ENCODE measurements at regions not wholly inside any gene's neighbourhood (a gene's known extent, or its start where the extent isn't known, plus 50 kb on each side); places are given as distances from the start of the nearest gene placed in this dataset.
"Not testable (repeated sequence)": the region's sequence is repeated elsewhere in the genome, so short reads cannot be mapped to it uniquely, and the experiment has no call there.

DNA sequence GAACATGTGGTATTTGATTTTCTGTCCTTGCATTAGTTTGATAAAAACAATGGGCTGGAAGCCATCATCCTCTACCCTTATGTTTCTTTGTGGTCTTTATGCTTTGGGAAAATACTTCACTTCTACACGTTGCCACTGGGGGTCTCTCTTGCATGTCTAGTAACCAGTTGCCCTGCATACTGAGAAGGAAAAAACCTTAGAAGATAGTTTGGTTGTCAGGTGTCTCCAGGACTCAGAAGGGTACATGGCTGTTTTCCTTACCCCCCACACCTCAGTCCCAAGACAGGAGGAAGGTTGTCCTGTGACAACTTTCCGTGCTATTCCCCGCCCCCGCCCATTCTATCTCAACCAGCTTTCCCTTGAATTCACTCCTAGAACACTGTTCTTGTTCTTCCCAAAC, 62.1 kb upstream of the LANCL3 start:
- DNase-seq: no peak
- TF ChIP-seq, protein P1, sequence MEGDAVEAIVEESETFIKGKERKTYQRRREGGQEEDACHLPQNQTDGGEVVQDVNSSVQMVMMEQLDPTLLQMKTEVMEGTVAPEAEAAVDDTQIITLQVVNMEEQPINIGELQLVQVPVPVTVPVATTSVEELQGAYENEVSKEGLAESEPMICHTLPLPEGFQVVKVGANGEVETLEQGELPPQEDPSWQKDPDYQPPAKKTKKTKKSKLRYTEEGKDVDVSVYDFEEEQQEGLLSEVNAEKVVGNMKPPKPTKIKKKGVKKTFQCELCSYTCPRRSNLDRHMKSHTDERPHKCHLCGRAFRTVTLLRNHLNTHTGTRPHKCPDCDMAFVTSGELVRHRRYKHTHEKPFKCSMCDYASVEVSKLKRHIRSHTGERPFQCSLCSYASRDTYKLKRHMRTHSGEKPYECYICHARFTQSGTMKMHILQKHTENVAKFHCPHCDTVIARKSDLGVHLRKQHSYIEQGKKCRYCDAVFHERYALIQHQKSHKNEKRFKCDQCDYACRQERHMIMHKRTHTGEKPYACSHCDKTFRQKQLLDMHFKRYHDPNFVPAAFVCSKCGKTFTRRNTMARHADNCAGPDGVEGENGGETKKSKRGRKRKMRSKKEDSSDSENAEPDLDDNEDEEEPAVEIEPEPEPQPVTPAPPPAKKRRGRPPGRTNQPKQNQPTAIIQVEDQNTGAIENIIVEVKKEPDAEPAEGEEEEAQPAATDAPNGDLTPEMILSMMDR (IDR thresholded peaks at IDR 0.05): peak in 2 of 4 experiments; percentile 9 to 19
- no peak for TF ChIP-seq POLR2A (IDR thresholded peaks at IDR 0.05)
- Histone ChIP-seq H3K4me3 (no peak overlapping the region), H3K9me3 (no peaks in the 10 kb centered on the region), H3K27ac (no peak overlapping the region), H3K4me1 (no peaks in the 10 kb centered on the region), H3K27me3 (no peaks in the 10 kb centered on the region), H3K36me3 (no peaks in the 10 kb centered on the region)
- intact Hi-C loops (cut with DNase I; ENCODE audit: low total_unique reads): no loop called here

DNA sequence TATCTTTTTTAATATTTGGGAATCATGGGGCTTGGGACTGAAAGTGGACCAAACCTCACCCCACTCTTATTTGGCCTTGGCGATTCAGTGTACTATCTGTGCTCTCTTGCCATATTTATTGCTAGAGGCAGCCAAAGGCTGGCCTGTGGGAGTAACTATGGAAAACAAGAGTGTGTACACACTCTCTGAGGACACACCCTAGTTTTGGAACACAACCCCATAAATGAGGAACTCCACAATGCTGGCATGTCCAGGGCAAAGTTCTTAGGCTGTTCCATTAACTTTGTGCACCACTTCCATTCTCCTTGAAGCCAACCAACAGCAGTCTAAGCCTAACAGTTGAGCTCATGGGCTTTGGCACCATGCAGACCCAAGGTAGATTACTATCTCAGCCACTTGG, 54.9 kb upstream of the LANCL3 start:
- H3K4me1 ChIP-seq; H3K9me3 ChIP-seq; H3K4me3 ChIP-seq; intact Hi-C loops (cut with DNase I; ENCODE audit: low total_unique reads); H3K36me3 ChIP-seq; H3K27me3 ChIP-seq; DNase-seq; H3K27ac ChIP-seq: not testable (repeated sequence)

DNA sequence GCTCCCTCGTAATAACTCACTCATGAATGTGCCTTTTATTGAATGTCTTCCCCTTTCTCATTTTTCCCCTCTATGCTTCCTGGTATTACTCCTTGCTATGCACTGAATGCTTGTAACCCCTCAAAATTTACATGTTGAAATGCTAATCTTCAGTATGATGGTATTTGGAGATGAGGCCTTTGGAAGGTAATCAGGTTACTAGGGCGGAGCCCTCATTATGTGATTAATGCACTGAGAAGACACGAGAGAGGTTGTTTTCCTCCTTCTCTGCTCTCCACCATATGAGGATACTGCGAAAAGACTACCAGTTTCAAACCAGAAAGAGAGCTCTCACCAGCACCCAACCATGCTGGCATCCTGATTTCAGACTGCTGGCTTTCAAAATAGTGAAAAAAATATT, 52.2 kb upstream of the LANCL3 start:
- H3K4me1 ChIP-seq; H3K36me3 ChIP-seq; intact Hi-C loops (cut with DNase I; ENCODE audit: low total_unique reads); H3K9me3 ChIP-seq; DNase-seq; H3K27ac ChIP-seq; H3K27me3 ChIP-seq; H3K4me3 ChIP-seq: not testable (repeated sequence)

DNA sequence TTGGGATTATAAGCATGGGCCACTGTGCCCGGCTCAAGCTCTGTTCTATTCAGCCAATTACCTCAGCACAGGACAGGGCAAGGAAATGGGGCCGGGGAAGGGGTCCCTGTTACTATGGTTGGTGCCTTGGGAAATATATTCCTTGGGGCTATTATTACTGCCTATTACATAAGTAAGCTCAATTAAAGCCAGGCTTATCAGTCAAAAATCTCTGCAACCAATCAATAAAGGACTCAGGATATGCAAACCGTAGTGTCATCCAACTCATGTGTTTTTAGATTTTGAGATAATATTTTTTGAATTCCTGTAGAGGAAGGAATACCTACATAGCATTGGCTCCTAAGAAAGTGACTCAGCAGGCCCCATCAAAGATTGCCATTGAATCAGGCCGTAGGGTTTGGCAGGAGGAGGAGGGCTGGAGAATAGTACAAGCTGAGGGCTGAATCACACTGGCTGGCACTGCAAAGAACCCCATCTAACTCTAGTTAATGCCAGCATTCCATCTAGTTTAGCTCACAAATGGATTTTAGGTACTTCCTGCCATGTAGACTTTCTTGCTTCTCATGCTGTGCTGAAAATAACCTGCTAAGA, 50.5 kb upstream of the LANCL3 start:
- H3K27ac ChIP-seq; H3K27me3 ChIP-seq; H3K9me3 ChIP-seq; H3K4me1 ChIP-seq; H3K36me3 ChIP-seq; intact Hi-C loops (cut with DNase I; ENCODE audit: low total_unique reads); DNase-seq; H3K4me3 ChIP-seq: not testable (repeated sequence)

All from uterus (tissue), 3 donors.